HepG2 (cell line): ENCODE measurements at regions not wholly inside any gene's neighbourhood (a gene's known extent, or its start where the extent isn't known, plus 50 kb on each side); places are given as distances from the start of the nearest gene placed in this dataset.

Source experiments
- CTCF ChIP-seq: sonication (generic); formaldehyde crosslinking; IDR thresholded peaks from 2 replicates; pipeline ENCODE4 v1.5.0; 2020; ENCODE audit warnings: mild to moderate bottlenecking, missing genetic modification reagents, moderate library complexity
- EZH2 ChIP-seq: conservative IDR thresholded peaks from 2 replicates; pipeline ENCODE4 v1.6.1; 2012; ENCODE audit warnings: mild to moderate bottlenecking, low read depth, low read length, moderate library complexity
- GATAD1 ChIP-seq: IDR thresholded peaks from 2 replicates; pipeline ENCODE4 v1.6.1; 2016; ENCODE audit warnings: missing genetic modification reagents, missing compliant biosample characterization
- PCBP1 ChIP-seq: fragments of 200-400 bp; formaldehyde crosslinking; IDR thresholded peaks from 2 replicates; pipeline ENCODE4 v1.6.1; 2017; ENCODE audit warnings: mild to moderate bottlenecking, low read depth, low read length, borderline replicate concordance
- POLR2A ChIP-seq, 2 experiments: IDR thresholded peaks; 2 replicates each; pipeline ENCODE4 v1.6.1; 2011; ENCODE audit warnings: low read depth in 2 of 2, low read length in 2 of 2, mild to moderate bottlenecking in 1 of 2, moderate library complexity in 1 of 2; ENCODE audit not compliant: insufficient read depth in 1 of 2
- RAD21 ChIP-seq: fragments of 450-650 bp; formaldehyde crosslinking; IDR thresholded peaks from 2 replicates; pipeline ENCODE4 v1.5.0; 2020; ENCODE audit warnings: mild to moderate bottlenecking

GRCh38 chr4:28883211-28883610 is 1837.0 kb upstream of the PCDH7 start:
- TF ChIP-seq CTCF (no peak), RAD21 (no peak), EZH2 (no peak), POLR2A (IDR thresholded peaks at IDR 0.05; ENCODE audit: insufficient read depth in 1 of 2, low read depth in 2 of 2, low read length in 2 of 2) (no peak), GATAD1 (CRISPR knock-in tag) (no peak), PCBP1 (no peak)
